RPMI7951 (cell line): ENCODE measurements at regions not wholly inside any gene's neighbourhood (a gene's known extent, or its start where the extent isn't known, plus 50 kb on each side); places are given as distances from the start of the nearest gene placed in this dataset.

Experiments
- DNase-seq: peaks from one replicate; pipeline ENCODE4 v3.0.0-alpha.2; 2012; ENCODE audit warnings: low read depth

DNA sequence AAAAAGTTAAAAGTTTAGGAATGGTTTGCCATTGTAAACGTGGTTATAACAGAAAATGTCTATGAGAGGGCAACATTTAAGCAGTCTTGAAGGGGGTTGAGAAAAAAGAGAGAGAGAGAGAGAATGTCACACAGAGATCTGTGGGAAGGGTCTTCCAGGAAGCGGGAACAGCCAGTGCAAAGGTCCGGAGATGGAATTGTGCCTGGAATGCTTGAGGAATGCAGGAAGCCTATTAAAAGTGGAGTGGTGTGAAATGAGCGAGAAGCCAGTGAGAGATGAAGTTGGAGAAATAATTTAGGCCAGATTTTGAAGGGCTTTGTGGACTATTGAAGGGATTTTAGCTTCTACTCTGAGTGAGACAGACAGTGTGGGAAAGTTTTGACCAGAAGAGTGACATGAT lies 406.8 kb upstream of the TBX3 start:
- no peak for DNase-seq

GRCh38 chr12:115088995-115089841 lies 405.2 kb upstream of the TBX3 start:
- no peak for DNase-seq

DNA sequence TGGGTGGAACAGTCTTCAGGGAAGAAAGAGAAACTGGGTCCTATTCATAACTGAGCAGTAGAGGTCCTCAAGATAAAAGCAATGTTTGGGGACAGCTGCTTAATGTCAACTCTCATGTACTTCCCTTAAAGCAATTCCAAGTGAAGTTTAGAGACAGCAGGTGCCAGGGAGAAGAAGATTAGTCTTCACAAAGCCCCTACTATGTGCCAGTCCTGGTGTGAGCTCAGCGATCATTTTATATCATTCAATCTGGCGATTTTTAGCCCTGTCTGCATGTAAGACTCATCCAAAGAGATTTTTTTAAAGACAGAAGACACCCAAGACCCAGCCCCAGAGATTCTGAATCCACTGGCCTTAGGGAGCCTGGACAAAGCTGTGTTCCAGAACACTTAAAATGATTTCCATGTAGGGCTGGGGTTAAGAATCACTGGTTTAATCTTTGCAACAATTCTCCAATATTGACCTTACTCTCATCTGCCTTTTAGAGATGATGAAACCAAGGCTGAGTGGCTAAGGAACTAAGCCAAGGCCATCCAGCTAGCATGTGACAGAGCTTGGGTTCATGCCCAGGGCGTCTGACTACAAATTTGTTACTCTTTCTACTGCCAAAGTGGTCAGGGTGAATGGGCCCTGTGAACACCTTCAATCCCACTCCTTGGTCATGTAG lies 404.5 kb upstream of the TBX3 start:
- peak; percentile 25 for DNase-seq

GRCh38 chr12:115085594-115085993 lies 401.6 kb upstream of the TBX3 start:
- no peak for DNase-seq

GRCh38 chr12:115079760-115080159 lies 395.8 kb upstream of the TBX3 start:
- no peak for DNase-seq

GRCh38 chr12:115078990-115079389 lies 395.0 kb upstream of the TBX3 start:
- DNase-seq, result no peak

DNA sequence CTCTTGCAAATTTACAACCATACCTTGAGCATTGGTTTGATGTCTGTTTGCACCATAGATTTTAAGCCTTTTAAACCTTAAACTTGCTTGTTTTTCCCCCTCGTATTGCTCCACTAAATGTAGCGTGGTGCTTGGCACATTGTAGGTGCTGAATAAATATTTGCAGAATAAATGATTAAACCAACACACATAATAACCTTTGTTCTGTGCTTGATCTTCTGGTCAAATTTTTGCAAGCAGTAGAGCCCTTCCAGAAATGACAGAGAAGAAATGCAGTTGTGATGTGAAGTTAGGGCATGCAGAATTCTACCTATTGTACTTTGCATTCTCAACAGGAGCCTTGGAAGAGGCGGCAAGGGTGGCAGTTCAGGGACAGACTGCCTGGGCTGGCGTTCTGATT lies 394.4 kb upstream of the TBX3 start:
- DNase-seq, result no peak

- no peak for DNase-seq
Measured at GRCh38 chr12:115075552-115076170, 391.7 kb upstream of the TBX3 start.

- DNase-seq, result peak; percentile 9
Measured at GRCh38 chr12:115074617-115075016, 390.6 kb upstream of the TBX3 start.

- DNase-seq, result no peak
Measured at GRCh38 chr12:115072712-115073111, 388.7 kb upstream of the TBX3 start.

DNA sequence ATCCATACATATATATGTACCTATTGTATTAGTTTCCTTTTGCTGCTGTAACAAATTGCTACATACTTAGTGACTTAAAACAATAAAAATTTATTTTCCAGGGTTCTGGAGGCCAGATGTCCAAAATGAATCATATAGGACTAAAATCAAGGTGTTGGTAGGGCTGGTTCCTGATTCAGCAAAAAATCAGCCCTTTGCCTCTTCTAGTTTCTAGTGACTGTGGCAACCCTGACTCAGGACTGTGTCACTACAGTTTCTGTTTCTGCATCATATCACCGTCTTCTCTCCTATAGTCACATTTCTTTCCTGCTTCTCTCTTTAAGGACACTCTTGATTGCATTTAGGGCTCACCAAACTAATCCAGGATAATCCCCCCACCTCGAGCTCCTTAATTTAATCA lies 386.3 kb upstream of the TBX3 start:
- DNase-seq, result peak; percentile 51

GRCh38 chr12:115064296-115064695 lies 380.3 kb upstream of the TBX3 start:
- no peak for DNase-seq

DNA sequence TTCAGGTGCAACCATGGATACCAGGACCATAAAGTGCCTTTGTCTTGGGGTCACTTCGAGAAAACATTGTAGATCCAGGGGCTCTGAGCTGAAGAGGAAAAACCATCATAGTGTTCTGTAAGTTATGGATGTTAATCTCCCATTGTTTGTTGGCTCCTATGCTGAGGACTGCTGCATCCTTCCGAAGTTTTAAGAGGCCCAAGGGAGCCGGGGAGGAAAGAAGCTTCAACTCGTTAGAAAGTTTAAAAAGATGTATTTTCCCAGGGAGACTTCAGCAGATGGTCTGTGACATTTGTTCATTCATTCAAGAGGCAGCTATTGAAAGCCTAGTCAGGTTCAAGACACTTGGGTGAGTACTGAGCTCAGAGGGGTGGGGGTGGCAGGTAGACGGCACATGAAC lies 378.8 kb upstream of the TBX3 start:
- DNase-seq, result no peak

DNA sequence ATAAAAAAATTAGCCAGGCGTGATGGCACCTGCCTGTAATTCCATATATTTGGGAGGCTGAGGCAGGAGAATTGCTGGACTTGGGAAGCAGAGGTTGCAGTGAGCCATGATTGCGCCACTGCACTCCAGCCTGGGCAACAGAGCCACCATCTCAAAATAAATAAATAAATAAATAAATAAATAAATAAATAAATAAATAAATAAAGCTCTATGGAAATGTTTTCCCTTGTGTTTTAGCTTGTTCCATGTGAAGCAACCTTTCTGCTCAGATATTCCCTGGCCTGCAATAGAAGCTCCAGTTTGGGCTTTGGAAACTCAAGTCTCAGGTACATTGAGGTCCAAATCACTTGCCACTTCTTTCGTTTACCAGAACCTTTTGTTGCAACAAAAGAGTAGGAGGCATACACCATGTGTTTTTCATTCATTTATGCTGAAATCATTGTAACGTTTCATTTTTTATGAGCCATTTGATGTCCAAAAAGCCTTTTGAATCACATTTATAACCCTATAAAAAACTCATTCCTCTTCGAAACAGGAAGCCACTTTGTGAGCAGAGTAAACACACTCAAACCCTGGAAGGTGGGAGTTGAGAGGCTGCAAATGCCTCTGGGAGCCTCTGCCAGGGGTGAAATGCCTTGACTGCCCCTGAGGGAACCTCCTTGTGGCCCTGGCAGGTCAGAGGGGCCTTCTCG lies 376.6 kb upstream of the TBX3 start:
- no peak for DNase-seq

DNA sequence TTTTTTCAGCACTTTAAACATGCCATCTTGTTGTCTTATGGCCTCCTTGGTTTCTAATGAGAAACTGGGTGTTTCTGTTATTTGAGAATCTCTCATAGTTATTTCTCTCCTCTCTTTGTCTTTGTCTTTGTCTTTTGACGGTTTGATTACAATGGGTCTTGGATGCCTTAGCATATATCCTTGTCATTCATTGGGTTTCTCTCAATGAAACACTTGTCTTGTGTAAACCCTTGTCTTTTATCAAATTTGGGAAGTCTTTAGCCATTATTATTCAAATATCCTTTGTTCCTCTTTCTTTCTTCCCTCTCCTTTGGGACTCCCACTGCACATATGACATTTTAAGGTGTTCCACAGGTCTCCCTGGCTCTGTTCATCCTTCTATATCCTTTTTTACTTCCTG lies 373.5 kb upstream of the TBX3 start:
- no peak for DNase-seq

- no peak for DNase-seq
Measured at GRCh38 chr12:115051378-115051777, 367.4 kb upstream of the TBX3 start.

DNA sequence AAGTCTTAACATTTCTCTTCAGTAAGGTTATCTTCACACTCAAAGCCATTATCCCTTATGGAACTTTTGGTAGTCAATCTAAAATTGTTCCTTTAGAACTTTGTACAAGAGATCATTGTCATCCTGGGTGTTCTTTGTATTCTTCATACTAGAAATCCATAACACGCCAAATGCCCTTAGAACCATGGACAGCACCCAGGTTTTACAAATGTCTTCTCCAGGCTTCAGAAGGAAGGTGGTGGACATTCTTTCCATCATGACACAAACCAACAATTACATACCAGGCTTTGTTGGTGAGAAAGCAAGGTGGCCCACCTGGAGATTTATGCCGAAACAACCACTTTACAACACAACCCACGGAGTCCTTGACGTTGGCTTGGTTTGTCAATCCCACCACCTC lies 365.6 kb upstream of the TBX3 start:
- DNase-seq, result no peak

DNA sequence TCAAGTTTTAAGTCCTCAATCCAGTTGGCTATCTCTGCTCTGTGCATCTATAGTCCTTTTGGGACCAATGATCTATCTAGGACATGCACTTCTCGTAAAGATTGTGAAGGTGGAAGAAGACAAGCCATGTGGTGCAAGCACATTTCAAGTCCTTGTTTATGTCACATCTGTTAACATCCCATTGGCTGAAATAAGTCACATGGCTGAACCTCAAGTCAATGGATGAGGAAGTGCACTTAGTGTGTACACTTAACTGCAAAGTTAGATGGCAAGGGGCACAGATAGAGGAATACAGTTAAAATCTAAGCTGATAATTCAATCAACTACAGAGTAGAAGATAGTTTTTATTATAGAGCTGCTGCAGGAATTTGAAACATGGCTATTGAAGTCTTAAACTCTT lies 362.8 kb upstream of the TBX3 start:
- no peak for DNase-seq

DNA sequence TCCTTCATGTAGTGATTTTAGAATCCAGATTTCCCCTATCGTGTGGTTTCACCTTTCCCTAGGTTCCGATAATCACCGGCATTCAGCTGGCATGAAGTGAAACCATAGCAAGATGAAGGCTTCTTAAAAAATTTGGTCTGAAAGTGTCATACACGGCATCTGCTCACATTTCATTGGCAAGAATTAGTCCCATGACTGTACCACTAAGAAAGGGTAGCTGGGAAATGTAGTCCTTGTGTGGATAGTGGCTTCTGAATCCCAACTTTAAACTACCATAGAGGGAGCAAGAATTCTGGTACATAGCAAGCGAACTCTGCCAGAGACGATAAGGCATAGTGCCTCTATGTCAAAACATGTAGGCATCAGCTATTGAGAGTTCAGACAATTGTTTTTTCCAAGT lies 360.1 kb upstream of the TBX3 start:
- DNase-seq, result peak; percentile 71

- no peak for DNase-seq
Measured at GRCh38 chr12:115043079-115043478, 359.1 kb upstream of the TBX3 start.

DNA sequence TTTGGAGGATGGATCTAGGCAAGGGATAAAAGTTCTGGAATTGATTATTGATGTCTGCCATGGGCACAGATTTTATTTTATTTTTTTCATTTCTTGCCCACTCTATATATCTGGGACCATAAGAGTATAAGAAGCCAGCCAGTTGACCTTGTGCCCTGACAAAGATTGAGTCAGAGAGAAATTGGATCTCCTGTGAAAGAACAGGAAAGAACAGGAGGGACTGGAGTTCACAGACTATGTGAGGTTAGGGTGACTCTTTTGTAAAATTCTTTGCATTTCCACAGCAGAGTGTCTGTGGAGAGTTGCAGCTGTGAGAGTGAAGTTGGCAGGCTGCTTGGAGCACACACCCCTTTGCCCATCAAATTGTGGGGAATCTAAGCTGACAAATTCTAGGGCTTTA lies 358.4 kb upstream of the TBX3 start:
- DNase-seq, result peak; percentile 60

- peak; percentile 20 for DNase-seq
Measured at GRCh38 chr12:115037830-115038229, 353.9 kb upstream of the TBX3 start.
